DMS153 treated with DMSO at 0.1 percent for 48 hours (cell line): ENCODE measurements at regions not wholly inside any gene's neighbourhood (a gene's known extent, or its start where the extent isn't known, plus 50 kb on each side); places are given as distances from the start of the nearest gene placed in this dataset.

Experiments
- DNase-seq: peaks from one replicate; lab custom pipeline; 2025; ENCODE audit not compliant: unreplicated experiment; lab: John Stamatoyannopoulos, UW

DNA sequence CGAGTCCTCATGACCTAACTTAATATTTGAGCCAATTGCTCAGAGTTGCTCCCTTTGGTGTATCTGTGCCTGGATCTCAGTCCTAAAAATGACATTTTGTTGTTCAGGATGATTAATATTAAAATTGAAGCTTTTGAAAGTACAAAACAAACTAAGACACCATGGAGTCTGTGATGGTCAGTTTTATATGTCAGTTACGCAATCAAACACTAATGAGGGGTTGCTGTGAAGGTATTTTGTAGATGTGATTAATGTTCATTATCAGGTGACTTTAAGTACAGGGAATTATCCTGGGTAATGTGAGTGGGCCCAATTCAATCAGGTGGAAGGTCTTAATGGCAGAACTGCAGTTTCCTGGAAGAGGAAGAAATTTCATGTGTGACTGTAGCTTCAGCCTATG, 546.7 kb downstream of the REEP3 start:
- no peak for DNase-seq

DNA sequence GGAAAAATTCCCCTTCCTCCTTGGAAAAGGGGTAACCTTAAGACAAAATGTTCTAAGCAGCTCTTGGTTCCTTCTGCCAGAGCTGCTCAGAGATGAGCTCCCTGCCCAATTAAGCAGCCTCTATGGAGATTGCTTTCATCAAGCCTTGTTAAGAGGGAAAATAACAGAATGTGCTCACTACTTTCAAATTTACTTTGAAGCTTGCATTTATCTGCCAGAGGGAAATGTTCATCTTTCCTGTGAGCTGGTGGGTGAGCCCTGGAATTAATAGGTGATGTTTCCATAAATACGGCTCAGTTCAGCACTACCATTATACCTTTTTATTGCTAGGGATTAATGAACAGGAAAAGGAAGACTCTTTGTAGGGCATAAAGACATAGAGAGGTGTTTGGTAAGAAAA, 549.0 kb downstream of the REEP3 start:
- no peak for DNase-seq

DNA sequence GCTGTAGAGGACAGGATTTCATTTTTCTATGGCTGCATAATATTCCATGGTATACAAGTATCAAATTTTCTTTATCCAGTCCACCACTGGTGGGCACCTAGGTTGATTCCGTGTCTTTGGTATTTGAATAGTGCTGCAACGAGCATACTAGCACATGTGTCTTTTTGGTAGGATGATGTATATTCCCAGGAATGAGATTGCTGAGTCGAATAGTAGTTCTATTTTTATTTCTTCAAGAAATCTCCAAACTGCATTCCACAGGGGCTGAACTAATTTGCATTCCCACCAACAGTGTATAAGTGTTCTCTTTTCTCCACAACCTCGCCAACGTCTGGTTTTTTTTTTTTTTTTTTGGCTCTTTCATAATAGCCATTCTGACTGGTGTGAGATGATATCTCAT, 550.0 kb downstream of the REEP3 start:
- DNase-seq, result no peak

DNA sequence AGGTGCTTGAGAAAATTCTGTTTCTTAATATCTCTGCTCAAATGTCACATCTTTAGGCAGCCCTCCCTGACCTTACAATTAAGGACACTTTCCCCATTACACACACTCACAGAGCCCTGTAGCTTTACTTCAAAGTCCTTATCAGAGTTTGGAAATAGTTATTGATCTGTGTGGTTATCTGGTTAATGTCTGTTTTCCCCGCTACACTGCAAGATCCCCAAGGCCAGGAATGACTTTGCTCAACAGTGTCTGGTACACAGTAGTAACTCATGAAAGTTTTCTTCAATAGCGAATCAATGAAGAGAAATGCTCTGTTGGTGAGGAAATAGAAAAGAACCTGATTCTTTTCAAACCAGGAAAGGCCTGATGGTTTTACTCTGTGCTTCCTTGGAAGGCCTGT, 554.4 kb downstream of the REEP3 start:
- no peak for DNase-seq

DNA sequence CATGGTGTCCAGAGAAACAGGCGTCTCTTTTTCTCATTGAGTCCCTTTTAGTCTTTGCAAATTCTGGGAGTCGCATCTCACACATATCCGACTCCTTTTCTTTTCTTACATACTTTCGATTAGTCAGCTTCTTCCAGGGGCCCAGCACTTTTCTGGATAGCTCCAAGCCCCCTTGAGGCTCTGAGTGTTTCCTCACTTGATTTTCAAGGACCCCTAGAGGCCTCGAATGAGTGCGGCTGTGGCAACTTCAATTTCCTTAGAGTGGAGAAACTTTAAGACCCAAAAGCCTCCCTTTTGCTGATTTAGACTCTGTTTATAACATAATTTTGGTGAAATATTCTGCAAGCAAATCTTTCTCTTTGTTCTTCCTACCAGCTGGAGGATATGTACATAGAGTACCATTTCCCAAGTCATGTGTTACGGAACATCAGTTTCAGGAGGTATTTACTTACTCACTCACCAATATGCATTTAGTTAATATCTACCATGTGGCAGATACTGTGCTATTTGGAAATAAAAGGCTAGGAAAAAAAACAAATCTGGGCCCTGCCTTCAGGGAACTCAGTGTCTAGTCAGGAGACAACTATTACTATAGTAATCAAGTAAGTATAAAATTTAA, 555.2 kb downstream of the REEP3 start:
- DNase-seq, result no peak

DNA sequence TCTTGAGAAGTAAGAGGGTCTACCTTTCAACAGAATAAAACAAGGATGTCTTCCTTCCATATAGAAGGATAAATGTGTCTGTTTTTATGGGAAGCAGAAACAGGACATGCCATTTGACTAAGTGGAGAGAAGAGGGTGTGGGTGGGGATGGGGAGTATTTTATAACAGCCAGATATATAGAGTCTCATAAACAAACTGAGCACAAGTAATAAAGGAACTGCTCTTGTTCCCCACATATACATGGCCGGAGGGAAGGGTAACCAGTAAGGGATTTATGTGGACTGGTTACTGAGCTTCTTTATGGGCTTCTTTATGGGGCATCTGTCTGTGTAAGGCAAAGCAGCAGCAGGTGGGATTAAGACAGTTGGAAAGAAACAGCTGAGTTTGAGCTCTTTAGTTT, 558.1 kb downstream of the REEP3 start:
- no peak for DNase-seq

DNA sequence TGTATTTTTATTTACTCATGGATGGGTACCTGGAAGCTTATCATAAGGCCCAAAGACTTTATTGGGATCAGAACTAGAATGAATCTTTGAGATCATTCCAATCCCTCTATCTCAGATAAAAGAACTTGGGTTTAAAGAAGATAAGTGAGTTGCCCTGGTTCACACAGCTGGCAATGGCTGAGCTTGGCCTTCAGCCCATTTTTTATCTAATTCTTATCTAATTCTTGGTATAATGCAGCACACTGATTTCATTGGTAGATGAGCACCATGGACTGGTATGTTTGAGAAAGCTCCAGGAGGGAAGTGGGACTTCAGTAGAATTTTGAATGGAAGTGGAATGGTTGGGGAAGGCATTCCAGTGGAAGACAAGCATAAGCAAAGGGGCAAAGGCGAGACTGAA, 558.9 kb downstream of the REEP3 start:
- no peak for DNase-seq

DNA sequence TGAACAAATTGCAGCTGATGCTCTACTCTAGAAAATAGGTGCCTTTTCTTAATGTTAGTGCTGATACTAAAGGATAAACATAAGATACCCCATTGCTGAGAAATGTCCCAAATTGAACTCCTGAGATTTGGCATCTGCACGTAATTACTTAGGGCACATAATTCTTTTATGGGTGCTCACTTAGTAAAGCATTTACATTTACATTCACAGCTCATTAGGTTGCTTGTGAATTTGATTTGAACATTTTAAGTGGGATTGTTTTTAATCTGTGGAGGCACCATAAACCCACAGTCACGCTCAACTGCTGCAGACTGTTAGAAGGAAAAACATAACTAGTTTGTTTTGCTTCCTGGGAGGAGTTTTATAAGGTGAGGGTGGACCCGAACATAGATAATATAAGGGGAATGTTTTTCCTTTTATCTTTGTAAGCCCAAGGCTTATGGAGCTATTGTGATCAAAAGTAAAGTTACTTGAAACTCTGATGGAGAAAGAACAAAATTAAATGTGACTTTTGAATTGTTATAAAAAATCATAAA, 560.8 kb downstream of the REEP3 start:
- DNase-seq, result no peak

DNA sequence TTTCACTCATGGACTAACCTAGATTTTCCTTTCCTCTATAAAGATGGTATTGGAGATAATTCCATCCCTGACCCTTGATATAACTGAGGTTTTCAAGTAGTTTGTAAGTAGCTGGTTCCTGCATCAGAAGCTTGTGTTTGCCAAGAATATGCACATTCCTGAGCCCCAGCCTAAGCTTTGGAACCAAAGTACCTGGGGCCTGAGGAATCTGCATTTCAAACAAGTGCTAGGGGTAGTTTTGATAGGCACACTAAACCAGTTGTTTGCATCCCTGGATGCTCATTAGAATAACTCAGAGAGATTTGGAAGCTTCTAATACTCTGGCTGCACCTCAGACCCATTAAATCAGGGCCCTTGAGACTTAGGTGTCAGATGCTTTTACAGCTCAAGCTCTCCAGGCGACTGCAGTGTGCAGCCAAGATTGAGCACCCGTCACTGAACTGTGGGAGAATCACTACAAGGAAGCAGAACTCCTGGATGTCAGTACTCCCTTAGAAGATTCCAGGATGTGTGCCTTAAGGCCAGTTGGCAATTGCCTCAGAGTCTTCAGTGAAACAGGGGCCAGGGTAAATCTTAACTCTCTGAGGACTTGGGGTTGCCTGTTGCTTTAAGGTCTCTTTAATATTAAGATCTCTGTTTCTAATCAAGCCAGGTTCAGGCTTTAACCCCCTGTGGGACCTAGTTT, 565.0 kb downstream of the REEP3 start:
- DNase-seq, result no peak

DNA sequence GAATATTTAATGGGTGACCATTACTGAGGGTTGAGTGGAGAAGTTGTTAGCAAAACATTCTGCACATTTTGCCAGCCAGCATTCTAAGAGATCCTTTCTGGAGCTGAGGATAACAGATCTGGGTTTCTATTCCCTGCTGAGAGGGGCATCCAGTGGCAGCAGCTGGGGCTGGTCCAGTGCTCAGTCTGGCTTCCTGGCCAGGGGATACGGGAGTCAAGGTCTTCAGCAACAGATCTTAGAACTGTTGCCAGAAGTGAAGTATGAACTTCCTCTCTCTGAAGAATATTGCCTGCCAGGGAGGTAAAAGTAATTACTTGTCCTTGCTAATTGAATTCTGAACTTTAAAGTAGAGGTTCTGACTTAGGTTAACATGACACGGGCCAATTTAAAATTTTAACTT, 568.4 kb downstream of the REEP3 start:
- no peak for DNase-seq

DNA sequence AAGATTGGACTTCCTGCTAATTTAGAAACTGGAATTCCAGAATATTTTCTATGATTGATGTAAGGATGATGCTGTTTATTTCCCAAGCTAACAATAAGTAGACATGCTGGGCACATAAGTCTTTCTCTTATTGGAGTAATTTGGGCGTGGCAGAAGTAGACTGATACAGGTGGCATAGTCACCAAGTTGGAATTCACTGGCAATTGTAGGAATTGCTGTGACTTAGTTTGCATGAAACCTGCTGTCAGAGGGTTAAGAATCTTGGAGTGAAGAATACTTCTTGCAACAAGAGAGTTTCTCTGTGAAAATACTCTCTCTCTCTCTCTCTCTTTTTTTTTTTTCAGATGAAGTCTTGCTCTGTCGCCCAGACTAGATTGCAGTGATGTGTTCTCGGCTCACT, 569.7 kb downstream of the REEP3 start:
- no peak for DNase-seq

DNA sequence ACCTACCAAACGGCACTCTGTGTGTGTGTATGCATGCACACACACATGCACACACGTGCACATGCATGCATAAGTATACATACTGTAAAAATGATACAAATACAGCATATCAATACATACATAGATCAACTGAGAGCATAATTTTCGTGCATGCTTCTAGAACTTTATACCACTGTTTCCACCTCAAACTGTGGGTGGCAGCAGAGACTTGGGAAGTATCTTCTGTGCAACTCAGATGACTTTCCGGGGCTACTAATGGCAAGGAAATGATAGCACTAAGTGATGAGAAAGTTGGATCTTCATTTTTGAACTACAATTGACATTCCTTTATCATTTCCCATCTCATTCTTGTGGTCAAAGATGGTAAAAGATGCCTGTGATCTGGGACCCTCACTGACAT, 570.7 kb downstream of the REEP3 start:
- peak; percentile 11 for DNase-seq

DNA sequence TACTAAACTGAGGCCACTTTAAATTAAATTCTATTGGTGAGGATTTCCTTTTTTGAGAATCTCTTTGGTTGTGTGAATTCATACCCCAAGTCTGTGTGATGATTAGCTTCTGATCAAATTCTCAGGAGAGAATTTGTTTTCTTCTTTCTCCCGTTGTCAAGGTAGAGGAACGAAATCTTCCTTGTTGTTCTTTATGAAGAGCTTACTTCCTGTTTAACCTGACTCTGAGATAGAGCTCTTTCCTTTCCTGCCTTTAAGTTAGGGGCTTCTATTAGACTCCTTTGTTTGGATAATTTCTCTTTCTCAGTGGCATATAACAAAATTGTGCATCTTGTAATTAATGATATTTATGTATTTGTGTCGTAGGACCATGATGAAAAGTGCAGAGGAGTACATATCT, 572.1 kb downstream of the REEP3 start:
- peak; percentile 4 for DNase-seq

DNA sequence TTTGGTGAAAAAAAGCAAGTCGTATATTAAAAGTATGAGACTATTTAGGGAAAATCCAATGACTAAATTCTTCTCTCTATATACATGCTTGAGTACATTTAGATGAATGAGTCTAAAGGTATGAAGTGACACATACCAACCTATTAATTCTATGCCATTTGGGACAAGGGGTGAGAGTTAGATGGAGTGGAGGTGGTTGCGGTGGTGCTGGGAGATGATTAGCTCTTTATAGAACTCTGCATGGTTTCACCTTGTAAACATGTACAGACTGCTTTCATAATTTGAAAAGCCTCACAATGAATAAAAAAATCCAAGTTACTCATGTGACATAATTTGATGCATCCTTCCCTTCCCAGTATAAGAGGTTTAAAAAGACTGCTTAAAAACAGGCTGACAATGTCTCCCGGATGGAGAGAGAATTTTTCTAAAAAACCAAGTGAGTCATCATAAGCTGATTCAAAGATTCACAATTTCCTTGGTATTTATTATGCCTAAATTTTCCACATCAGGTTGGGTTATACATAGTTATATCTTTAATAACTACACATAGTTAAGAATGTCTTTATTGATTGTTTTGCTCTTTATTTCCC, 572.8 kb downstream of the REEP3 start:
- DNase-seq, result no peak

DNA sequence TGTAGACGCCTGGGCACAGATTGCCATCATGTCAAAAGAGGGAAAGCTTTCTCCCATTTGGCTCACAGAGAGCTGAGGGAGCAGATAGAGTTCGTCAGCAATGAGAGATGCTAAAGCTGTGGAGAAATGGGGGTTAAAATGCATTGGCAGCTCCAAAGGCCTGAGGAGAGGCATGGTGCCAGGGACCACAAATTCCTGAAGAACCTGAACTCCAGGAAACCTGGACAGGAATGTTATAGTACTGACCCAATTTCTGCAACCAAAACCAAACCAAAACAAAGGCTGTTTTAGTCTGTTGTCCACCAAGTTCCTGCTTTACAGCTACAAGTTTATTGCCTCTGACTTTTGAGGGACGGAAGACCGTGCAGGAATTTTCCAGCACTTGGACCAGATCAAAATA, 575.7 kb downstream of the REEP3 start:
- DNase-seq, result no peak

DNA sequence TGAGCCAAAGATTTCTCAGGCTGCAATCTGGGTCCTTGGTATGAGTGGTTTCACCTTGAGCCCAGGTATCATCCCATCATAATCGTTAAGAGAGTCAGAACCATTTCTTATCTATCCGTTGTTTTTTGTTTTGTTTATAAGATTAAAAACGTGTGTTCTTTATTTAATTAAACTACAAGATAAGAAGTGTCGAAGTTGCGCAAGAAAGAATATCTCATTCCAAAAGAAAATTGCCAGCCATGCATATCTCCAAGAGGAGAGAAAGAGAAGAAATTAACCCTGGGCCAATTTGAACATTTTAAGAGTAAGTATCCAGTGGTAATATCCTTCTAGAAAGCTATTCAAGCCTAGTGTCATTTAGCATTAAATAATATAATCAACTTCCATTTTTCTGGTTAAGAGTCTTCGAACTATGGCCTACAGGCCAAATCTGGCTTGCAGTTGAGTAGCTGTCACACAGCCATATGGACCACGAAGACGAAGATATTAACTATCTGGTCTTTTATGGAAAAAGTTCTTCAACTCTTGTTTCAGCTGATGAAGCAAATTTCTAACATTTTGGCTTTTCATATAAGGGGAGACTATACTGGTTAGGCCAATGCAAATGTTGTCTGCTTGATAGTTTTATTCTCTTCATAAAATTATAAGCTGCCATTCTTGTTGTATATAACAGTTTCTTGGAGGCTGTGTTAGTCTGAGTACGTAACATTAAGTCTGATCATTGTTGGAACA, 576.4 kb downstream of the REEP3 start:
- no peak for DNase-seq

DNA sequence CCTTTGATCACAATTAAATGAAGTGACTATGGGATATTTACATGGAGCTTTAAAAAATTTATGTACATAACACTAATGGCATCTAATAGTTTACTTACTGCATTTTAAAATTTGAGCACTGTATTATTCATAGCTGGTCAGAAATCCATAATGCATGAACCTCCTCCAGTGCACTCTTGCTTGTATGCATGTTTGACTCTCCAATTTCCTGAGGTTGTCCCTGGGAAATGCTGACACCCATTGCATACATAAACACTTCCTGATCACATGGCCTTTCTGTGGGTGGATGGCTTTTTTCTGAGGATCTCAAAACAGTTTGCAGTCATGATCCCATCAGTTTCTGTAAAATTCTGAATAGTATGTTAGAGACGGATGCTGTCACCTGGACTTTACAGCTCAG, 577.8 kb downstream of the REEP3 start:
- DNase-seq, result no peak

DNA sequence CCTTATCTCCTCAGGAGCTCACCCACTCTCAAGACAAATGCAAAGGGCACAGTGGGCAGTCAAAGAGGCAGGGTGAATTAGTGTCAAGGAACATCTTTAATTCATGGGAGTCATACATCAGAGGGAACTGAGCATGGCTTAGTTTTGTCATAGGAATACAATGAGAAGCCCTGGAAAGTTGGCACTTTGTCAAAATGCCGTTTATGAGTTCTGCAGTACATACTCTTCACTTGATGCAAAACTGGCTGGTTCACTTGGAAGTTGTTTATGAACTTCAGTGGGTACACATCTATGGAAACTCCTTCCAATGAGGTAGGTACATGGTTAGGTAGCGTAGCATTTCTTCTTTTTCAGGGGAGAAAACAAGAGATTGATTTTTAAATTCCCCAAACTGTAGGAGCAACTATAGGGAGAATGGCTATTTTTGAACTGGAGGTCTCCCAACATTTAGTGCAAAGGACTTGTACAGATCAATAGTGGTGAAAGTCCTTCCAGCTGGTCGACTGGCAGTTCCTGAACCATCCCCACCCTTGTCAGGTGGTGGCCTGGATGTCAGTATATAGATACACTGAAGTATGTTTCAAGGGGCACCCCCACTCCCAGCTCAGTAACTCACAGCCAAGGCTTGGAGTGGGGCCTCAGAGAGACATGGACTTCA, 580.5 kb downstream of the REEP3 start:
- no peak for DNase-seq

DNA sequence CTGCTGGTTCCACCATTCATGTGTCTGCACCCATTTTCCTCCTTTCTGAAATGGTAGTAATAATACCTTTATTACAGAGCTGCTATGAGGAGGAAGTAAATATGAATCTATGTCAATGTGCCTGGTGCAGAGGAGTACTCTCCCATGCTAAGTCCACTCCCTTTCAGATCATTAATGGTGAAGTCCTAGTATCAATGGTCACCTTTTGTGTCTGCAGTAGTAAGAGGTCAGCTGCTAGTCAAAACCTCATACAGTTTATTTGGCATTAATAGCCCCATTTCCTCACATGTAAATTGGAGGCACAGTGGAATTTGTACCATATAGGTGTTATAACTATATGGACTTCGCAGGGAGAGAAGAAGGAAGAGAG, 581.0 kb downstream of the REEP3 start:
- DNase-seq, result no peak

DNA sequence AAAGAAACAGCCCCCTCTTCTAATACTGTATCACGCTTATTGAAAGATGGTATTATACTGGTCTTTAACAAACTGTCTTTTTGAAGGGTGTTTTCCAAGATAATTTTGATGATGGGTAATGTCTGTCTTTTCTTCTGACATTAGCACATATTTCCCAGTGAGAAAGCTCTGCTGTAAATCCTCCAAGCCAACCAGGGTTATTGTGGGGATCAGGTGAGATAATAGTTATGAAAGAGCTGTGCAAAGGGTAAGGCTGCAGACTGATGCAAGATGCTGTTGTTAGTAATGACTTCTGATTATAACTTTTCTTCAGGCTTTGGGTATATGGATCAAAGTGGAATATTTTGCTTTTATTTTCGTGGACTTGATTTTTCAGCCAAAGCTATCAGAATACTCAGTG, 581.7 kb downstream of the REEP3 start:
- no peak for DNase-seq

DNA sequence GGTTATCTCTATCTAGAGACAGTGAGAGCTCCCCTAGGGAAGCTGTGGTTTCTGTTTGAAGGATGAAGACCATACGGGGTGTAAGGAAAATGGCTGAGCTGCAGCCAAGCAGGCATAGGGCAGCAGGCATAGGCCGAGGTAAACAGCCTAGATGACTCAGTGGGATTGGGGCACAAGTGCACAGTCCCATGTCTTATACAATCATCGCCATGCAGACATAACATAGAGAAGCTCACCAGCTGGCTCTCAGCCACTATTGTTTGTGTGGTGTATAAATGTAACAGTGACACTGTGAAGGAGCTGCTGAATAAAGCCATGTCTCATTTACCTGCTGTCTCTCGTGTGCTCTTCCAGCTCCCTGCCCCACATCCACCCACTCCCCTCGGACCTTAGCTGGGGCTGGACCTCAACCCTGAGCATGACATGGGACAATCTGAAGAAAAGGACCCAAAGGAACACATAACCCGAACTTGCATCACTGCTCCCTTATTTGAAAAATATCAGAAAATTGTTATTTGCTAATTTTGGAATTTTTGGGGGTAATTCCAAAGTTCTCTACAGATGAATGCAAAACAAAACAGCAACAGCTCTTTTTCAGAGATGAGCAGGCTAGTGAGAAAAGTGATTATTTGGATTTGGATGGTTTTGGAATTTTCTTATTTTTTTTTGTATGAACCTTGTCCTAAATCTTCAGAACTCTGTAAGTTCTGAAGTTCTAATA, 582.7 kb downstream of the REEP3 start:
- no peak for DNase-seq
